ENCODE measurements at regions not wholly inside any gene's neighbourhood (a gene's known extent, or its start where the extent isn't known, plus 50 kb on each side); places are given as distances from the start of the nearest gene placed in this dataset.

- no peak for TF ChIP-seq POLR2A (IDR thresholded peaks at IDR 0.05)
- no peak for TF ChIP-seq POLR2AphosphoS5 (IDR thresholded peaks at IDR 0.05)
- no peak for TF ChIP-seq CTCF (IDR thresholded peaks at IDR 0.05)
- TF ChIP-seq EP300 (IDR thresholded peaks at IDR 0.05): no peak
Observed at GRCh38 chr19:30626626-30626966, 254.4 kb downstream of the ZNF536 start.
